GM12878 (cell line): ENCODE measurements at regions not wholly inside any gene's neighbourhood (a gene's known extent, or its start where the extent isn't known, plus 50 kb on each side); places are given as distances from the start of the nearest gene placed in this dataset.

Experiments
- ATAC-seq: fragments of 200-7000 bp; cut with Tn5 transposase; 3 replicates; pipeline ENCODE4 v1.9.1; 2020; ENCODE audit warnings: mild to moderate bottlenecking, moderate library complexity
- BruUV-seq: library from RNA; stranded (reverse); fragments of 400-500 nt; replicated peaks from 2 replicates; lab custom pipeline; 2021; lab: Mats Ljungman, UMichigan
- CTCF ChIA-PET: fragments of 300-600 bp; sonication (Branson Sonifier 250); formaldehyde crosslinking; extraction: SDS; loops from one replicate; lab custom pipeline; 2021; ENCODE audit warnings: inconsistent platforms; lab: Yijun Ruan, JAX
- POLR2A ChIA-PET: fragments of 350-600 bp; formaldehyde crosslinking; extraction: SDS; loops from one replicate; lab custom pipeline; 2021; ENCODE audit warnings: inconsistent platforms; lab: Charles Lee
- RAD21 ChIA-PET: fragments of 300-600 bp; sonication (Branson Sonifier 250); formaldehyde crosslinking; loops from one replicate; lab custom pipeline; 2023; ENCODE audit warnings: antibody characterized with exemption; ENCODE audit not compliant: unreplicated experiment; lab: Charles Lee
- SMC1A ChIA-PET: fragments of 300-600 bp; sonication (Branson Sonifier 250); formaldehyde crosslinking; loops from one replicate; lab custom pipeline; 2023; ENCODE audit not compliant: unreplicated experiment, uncharacterized antibody; lab: Charles Lee
- DNase-seq: peaks from one replicate; pipeline ENCODE4 v3.0.0-alpha.2; 2011; ENCODE audit warnings: low read depth, low spot score
- FAIRE-seq: peaks from 3 replicates; lab custom pipeline; 2011; peaks lifted over from hg19 to GRCh38; lab: Jason Lieb, UNC
- H2AFZ ChIP-seq: 2 replicates; pipeline ENCODE4 v1.6.0; 2011; ENCODE audit warnings: low read depth, low read length, control low read depth; ENCODE audit not compliant: control insufficient read depth
- H3K27ac ChIP-seq: 2 replicates; pipeline ENCODE4 v1.5.1; 2011; ENCODE audit warnings: control low read depth; ENCODE audit not compliant: control insufficient read depth, insufficient read depth
- H3K27me3 ChIP-seq, 2 experiments: replicated peaks in 1 of 2; 2 replicates each; pipeline versions ENCODE4 v1.6.0 to v1.6.1; 2011; ENCODE audit warnings: low read length in 1 of 2; ENCODE audit not compliant: control insufficient read depth in 2 of 2, insufficient read depth in 2 of 2
- H3K36me3 ChIP-seq, 2 experiments: 2 replicates each; pipeline ENCODE4 v1.5.1; 2011; ENCODE audit warnings: low read length in 1 of 2; ENCODE audit not compliant: control insufficient read depth in 2 of 2, insufficient read depth in 2 of 2
- H3K4me1 ChIP-seq: 2 replicates; pipeline ENCODE4 v1.6.1; 2011; ENCODE audit warnings: mild to moderate bottlenecking, low read length, moderate library complexity, mixed read lengths; ENCODE audit not compliant: control insufficient read depth, insufficient read depth
- H3K4me2 ChIP-seq: 2 replicates; pipeline ENCODE4 v1.6.0; 2011; ENCODE audit warnings: control low read depth; ENCODE audit not compliant: control insufficient read depth, insufficient read depth
- H3K4me3 ChIP-seq: fragments of 200-600 bp; sonication (generic); 2 replicates; pipeline ENCODE4 v1.5.1; 2016
- H3K79me2 ChIP-seq: 2 replicates; pipeline ENCODE4 v1.6.0; 2011; ENCODE audit warnings: low read length; ENCODE audit not compliant: control insufficient read depth, insufficient read depth
- H3K9ac ChIP-seq: 2 replicates; pipeline ENCODE4 v1.8.0; 2011; ENCODE audit warnings: low read length, control low read depth, mixed read lengths; ENCODE audit not compliant: control insufficient read depth, insufficient read depth
- H3K9me3 ChIP-seq: replicated peaks from 3 replicates; pipeline ENCODE4 v1.5.1; 2011; ENCODE audit warnings: mild to moderate bottlenecking, low read length; ENCODE audit not compliant: control insufficient read depth, insufficient read depth
- H4K20me1 ChIP-seq: 2 replicates; pipeline ENCODE4 v1.6.0; 2011; ENCODE audit not compliant: control insufficient read depth, insufficient read depth
- CBFB ChIP-seq: IDR thresholded peaks from 2 replicates; pipeline ENCODE4 v1.6.1; 2016; ENCODE audit warnings: antibody characterized with exemption, low read depth
- CHD4 ChIP-seq: fragments of 200-600 bp; sonication (generic); IDR thresholded peaks from 2 replicates; pipeline ENCODE4 v1.6.1; 2016; ENCODE audit warnings: mild to moderate bottlenecking
- FOXM1 ChIP-seq: IDR thresholded peaks from 2 replicates; pipeline ENCODE4 v1.6.1; 2012; ENCODE audit warnings: low read depth, mild to moderate bottlenecking, inconsistent platforms, low read length, moderate library complexity
- HCFC1 ChIP-seq: fragments of 150-350 bp; IDR thresholded peaks from 2 replicates; pipeline ENCODE4 v1.6.1; 2014; ENCODE audit warnings: low read length
- MEF2A ChIP-seq: IDR thresholded peaks from 2 replicates; pipeline ENCODE4 v1.6.1; 2011; ENCODE audit warnings: low read depth, mild to moderate bottlenecking, low read length, moderate library complexity; ENCODE audit not compliant: insufficient read depth
- PBX3 ChIP-seq: IDR thresholded peaks from 2 replicates; pipeline ENCODE4 v1.6.1; 2011; ENCODE audit warnings: mild to moderate bottlenecking, low read depth, low read length, moderate library complexity; ENCODE audit not compliant: insufficient replicate concordance
- SMAD5 ChIP-seq: IDR thresholded peaks from 2 replicates; pipeline ENCODE4 v1.6.1; 2016; ENCODE audit warnings: antibody characterized with exemption, low read depth
- SMARCA5 ChIP-seq: fragments of 450-650 bp; IDR thresholded peaks from 2 replicates; pipeline ENCODE4 v1.6.1; 2017; ENCODE audit warnings: mild to moderate bottlenecking
- TCF3 ChIP-seq: IDR thresholded peaks from 2 replicates; pipeline ENCODE4 v1.6.1; 2012; ENCODE audit warnings: low read depth, mild to moderate bottlenecking, low read length, borderline replicate concordance; ENCODE audit not compliant: insufficient read depth
- YY1 ChIP-seq: IDR thresholded peaks from 2 replicates; pipeline ENCODE4 v1.6.1; 2011; ENCODE audit warnings: low read depth, mild to moderate bottlenecking, low read length
- ZNF24 ChIP-seq: fragments of 450-650 bp; IDR thresholded peaks from 2 replicates; pipeline ENCODE4 v1.6.1; 2017; ENCODE audit warnings: antibody characterized with exemption, mild to moderate bottlenecking
- ZNF384 ChIP-seq: IDR thresholded peaks from 2 replicates; pipeline ENCODE4 v1.6.1; 2012; ENCODE audit warnings: low read depth, mild to moderate bottlenecking, low read length, improper control_type of control experiment, borderline replicate concordance
- ZNF622 ChIP-seq: fragments of 450-650 bp; IDR thresholded peaks from 2 replicates; pipeline ENCODE4 v1.6.1; 2017; ENCODE audit warnings: mild to moderate bottlenecking, inconsistent platforms
- WGBS: methylation state at CpG from one replicate; pipeline ENCODE4 v1.1.6; 2016; ENCODE audit warnings: low lambda C conversion rate; ENCODE audit not compliant: insufficient replicate concordance, insufficient coverage; ENCODE audit errors: missing lambda C conversion rate; 5-methylcytosine and 5-hydroxymethylcytosine counted together
- in situ Hi-C: fragments of 300-500 bp; cut with MboI; formaldehyde crosslinking; loops from 9 replicates; pipeline ENCODE4 v1.14.3; 2018; ENCODE audit warnings: mixed read lengths
- intact Hi-C: fragments of 100-400 bp; cut with micrococcal nuclease; formaldehyde crosslinking; loops from one replicate; pipeline ENCODE4 v1.14.2; 2022; ENCODE audit not compliant: unreplicated experiment
- TF ChIP-seq, protein P1 (sequence below): fragments of 450-650 bp; conservative IDR thresholded peaks from 2 replicates; pipeline ENCODE4 v1.6.1; 2017; ENCODE audit warnings: mild to moderate bottlenecking, moderate library complexity
- TF ChIP-seq, protein P2 (sequence below): fragments of 450-650 bp; formaldehyde crosslinking; IDR thresholded peaks from 2 replicates; pipeline ENCODE4 v1.5.0; 2022; ENCODE audit warnings: mild to moderate bottlenecking, missing genetic modification characterization
- TF ChIP-seq, protein P3 (sequence below): IDR thresholded peaks from 2 replicates; pipeline ENCODE4 v1.6.1; 2011; ENCODE audit warnings: low read depth, mild to moderate bottlenecking, low read length, moderate library complexity, borderline replicate concordance; ENCODE audit errors: extremely low read depth

- 0% methylated on average over 1 of the region's 1 CpG for WGBS
- no peak for TF ChIP-seq CBFB
- TF ChIP-seq, protein P1, sequence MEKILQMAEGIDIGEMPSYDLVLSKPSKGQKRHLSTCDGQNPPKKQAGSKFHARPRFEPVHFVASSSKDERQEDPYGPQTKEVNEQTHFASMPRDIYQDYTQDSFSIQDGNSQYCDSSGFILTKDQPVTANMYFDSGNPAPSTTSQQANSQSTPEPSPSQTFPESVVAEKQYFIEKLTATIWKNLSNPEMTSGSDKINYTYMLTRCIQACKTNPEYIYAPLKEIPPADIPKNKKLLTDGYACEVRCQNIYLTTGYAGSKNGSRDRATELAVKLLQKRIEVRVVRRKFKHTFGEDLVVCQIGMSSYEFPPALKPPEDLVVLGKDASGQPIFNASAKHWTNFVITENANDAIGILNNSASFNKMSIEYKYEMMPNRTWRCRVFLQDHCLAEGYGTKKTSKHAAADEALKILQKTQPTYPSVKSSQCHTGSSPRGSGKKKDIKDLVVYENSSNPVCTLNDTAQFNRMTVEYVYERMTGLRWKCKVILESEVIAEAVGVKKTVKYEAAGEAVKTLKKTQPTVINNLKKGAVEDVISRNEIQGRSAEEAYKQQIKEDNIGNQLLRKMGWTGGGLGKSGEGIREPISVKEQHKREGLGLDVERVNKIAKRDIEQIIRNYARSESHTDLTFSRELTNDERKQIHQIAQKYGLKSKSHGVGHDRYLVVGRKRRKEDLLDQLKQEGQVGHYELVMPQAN = no peak
- no peak for TF ChIP-seq YY1
- TF ChIP-seq ZNF622 = no peak
- TF ChIP-seq MEF2A = no peak
- TF ChIP-seq HCFC1 = no peak
- TF ChIP-seq CHD4 = no peak
- TF ChIP-seq FOXM1 = no peak
- TF ChIP-seq PBX3 = no peak
- TF ChIP-seq, protein P2, sequence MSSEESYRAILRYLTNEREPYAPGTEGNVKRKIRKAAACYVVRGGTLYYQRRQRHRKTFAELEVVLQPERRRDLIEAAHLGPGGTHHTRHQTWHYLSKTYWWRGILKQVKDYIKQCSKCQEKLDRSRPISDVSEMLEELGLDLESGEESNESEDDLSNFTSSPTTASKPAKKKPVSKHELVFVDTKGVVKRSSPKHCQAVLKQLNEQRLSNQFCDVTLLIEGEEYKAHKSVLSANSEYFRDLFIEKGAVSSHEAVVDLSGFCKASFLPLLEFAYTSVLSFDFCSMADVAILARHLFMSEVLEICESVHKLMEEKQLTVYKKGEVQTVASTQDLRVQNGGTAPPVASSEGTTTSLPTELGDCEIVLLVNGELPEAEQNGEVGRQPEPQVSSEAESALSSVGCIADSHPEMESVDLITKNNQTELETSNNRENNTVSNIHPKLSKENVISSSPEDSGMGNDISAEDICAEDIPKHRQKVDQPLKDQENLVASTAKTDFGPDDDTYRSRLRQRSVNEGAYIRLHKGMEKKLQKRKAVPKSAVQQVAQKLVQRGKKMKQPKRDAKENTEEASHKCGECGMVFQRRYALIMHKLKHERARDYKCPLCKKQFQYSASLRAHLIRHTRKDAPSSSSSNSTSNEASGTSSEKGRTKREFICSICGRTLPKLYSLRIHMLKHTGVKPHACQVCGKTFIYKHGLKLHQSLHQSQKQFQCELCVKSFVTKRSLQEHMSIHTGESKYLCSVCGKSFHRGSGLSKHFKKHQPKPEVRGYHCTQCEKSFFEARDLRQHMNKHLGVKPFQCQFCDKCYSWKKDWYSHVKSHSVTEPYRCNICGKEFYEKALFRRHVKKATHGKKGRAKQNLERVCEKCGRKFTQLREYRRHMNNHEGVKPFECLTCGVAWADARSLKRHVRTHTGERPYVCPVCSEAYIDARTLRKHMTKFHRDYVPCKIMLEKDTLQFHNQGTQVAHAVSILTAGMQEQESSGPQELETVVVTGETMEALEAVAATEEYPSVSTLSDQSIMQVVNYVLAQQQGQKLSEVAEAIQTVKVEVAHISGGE (CRISPR knock-in tag) = no peak
- TF ChIP-seq SMAD5 = no peak
- TF ChIP-seq, protein P3, sequence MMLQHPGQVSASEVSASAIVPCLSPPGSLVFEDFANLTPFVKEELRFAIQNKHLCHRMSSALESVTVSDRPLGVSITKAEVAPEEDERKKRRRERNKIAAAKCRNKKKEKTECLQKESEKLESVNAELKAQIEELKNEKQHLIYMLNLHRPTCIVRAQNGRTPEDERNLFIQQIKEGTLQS = no peak
- TF ChIP-seq ZNF384 = no peak
- no peak for TF ChIP-seq ZNF24
- TF ChIP-seq SMARCA5 = no peak
- no peak for TF ChIP-seq TCF3
- POLR2A ChIA-PET = no interaction called here
These were observed 221.7 kb downstream of the CGGBP1 start for GRCh38 chr3:87837076-87837475.

More at GRCh38 chr3:87837076-87837475, 221.7 kb downstream of the CGGBP1 start:
- H4K20me1 ChIP-seq = no peaks in the 10 kb centered on the region
- SMC1A ChIA-PET = no interaction called here
- no peak overlapping the region for H2AFZ ChIP-seq
- no peaks in the 10 kb centered on the region for H3K36me3 ChIP-seq
- in situ Hi-C loops (no loop called here), intact Hi-C loops (no loop called here)
- no peaks in the 10 kb centered on the region for H3K27me3 ChIP-seq
- no peak for DNase-seq
- H3K27ac ChIP-seq = no peak overlapping the region
- RAD21 ChIA-PET = no interaction called here
- FAIRE-seq = no peak
- no peak overlapping the region for H3K9ac ChIP-seq
- H3K4me3 ChIP-seq = no peak overlapping the region
- BruUV-seq = no TSS peak
- H3K4me1 ChIP-seq = no peaks in the 10 kb centered on the region
- CTCF ChIA-PET = interaction anchor here (1.1 kb wide), 1 partner anchor 486 kb away, joined by 3 read pairs; no protein-coding TSS in a partner anchor
- ATAC-seq = no peak
- no peaks in the 10 kb centered on the region for H3K9me3 ChIP-seq
- H3K79me2 ChIP-seq = no peaks in the 10 kb centered on the region
- no peak overlapping the region for H3K4me2 ChIP-seq
